GM23338 (cell line): ENCODE measurements at regions not wholly inside any gene's neighbourhood (a gene's known extent, or its start where the extent isn't known, plus 50 kb on each side); places are given as distances from the start of the nearest gene placed in this dataset.

Experiments
- ATAC-seq: fragments of 200-7000 bp; cut with Tn5 transposase; 3 replicates; pipeline ENCODE4 v1.9.1; 2020
- DNase-seq: peaks from one replicate; pipeline ENCODE4 v3.0.0-alpha.2; 2015; ENCODE audit warnings: low spot score
- H2AFZ ChIP-seq: fragments of 200-600 bp; sonication (generic); 2 replicates; pipeline ENCODE4 v1.8.0; 2016; ENCODE audit warnings: antibody characterized with exemption, mild to moderate bottlenecking, moderate library complexity
- H3F3A ChIP-seq: fragments of 200-600 bp; sonication (generic); replicated peaks from 2 replicates; pipeline ENCODE4 v1.8.0; 2017; ENCODE audit warnings: antibody characterized with exemption, mixed run types, low read depth
- H3K27ac ChIP-seq: fragments of 200-600 bp; sonication (generic); 2 replicates; pipeline ENCODE4 v1.6.1; 2016; ENCODE audit warnings: low read depth
- H3K27me3 ChIP-seq: fragments of 200-600 bp; sonication (generic); 2 replicates; pipeline ENCODE4 v1.8.0; 2016; ENCODE audit warnings: mild to moderate bottlenecking, mixed run types, moderate library complexity; ENCODE audit not compliant: insufficient read depth
- H3K36me3 ChIP-seq: fragments of 200-600 bp; sonication (generic); 2 replicates; pipeline ENCODE4 v1.8.0; 2016; ENCODE audit warnings: mild to moderate bottlenecking; ENCODE audit not compliant: insufficient read depth
- H3K4me1 ChIP-seq: fragments of 200-600 bp; sonication (generic); 2 replicates; pipeline ENCODE4 v1.8.0; 2016; ENCODE audit warnings: mild to moderate bottlenecking, moderate library complexity; ENCODE audit not compliant: insufficient read depth
- H3K4me2 ChIP-seq: fragments of 200-600 bp; sonication (generic); 2 replicates; pipeline ENCODE4 v1.7.1; 2017; ENCODE audit warnings: mixed run types
- H3K4me3 ChIP-seq: fragments of 200-600 bp; sonication (generic); 2 replicates; pipeline ENCODE4 v1.6.1; 2016; ENCODE audit warnings: mixed run types
- H3K79me2 ChIP-seq: fragments of 200-600 bp; sonication (generic); replicated peaks from 2 replicates; pipeline ENCODE4 v1.8.0; 2017; ENCODE audit warnings: mild to moderate bottlenecking; ENCODE audit not compliant: insufficient read depth
- H3K9me2 ChIP-seq: fragments of 200-600 bp; sonication (generic); 2 replicates; pipeline ENCODE4 v1.8.0; 2017; ENCODE audit not compliant: insufficient read depth
- H4K20me1 ChIP-seq: fragments of 200-600 bp; sonication (generic); replicated peaks from 2 replicates; pipeline ENCODE4 v1.8.0; 2017; ENCODE audit warnings: mild to moderate bottlenecking; ENCODE audit not compliant: insufficient read depth
- H3K27ac Mint-ChIP-seq: 2 replicates; pipeline ENCODE4 v1.8.0; 2020; ENCODE audit warnings: inconsistent platforms, mild to moderate bottlenecking, moderate library complexity, mixed read lengths
- H3K27me3 Mint-ChIP-seq: 3 replicates; pipeline ENCODE4 v1.8.0; 2022; ENCODE audit warnings: low read depth, mild to moderate bottlenecking, moderate library complexity, mixed read lengths, inconsistent platforms; ENCODE audit not compliant: insufficient read depth, poor library complexity
- H3K36me3 Mint-ChIP-seq: 3 replicates; pipeline ENCODE4 v1.8.0; 2021; ENCODE audit warnings: low read depth, mild to moderate bottlenecking, inconsistent platforms, moderate library complexity, mixed read lengths
- H3K4me1 Mint-ChIP-seq: 3 replicates; pipeline ENCODE4 v1.8.0; 2020; ENCODE audit warnings: mild to moderate bottlenecking, inconsistent platforms, mixed read lengths
- H3K4me3 Mint-ChIP-seq: 3 replicates; pipeline ENCODE4 v1.8.0; 2021; ENCODE audit warnings: moderate library complexity, mild to moderate bottlenecking, inconsistent platforms, mixed read lengths
- H3K9me3 Mint-ChIP-seq: 3 replicates; pipeline ENCODE4 v1.8.0; 2020; ENCODE audit warnings: moderate library complexity, mild to moderate bottlenecking, inconsistent platforms, mixed read lengths
- CREB1 ChIP-seq: fragments of 250-450 bp; sonication (Bioruptor Pico); IDR thresholded peaks from 2 replicates; pipeline ENCODE4 v1.5.0; 2020; ENCODE audit warnings: low read depth, mild to moderate bottlenecking, moderate library complexity
- CTCF ChIP-seq, 2 experiments: fragments of 200-600 bp in 1 of 2; sonication (generic) in 1 of 2; conservative IDR thresholded peaks; 2 replicates each; pipeline versions ENCODE4 v1.5.1 to v1.6.1; 2016 to 2017; ENCODE audit warnings: antibody characterized with exemption in 2 of 2, low read depth in 2 of 2, mild to moderate bottlenecking in 2 of 2, moderate library complexity in 1 of 2
- ETS1 ChIP-seq: IDR thresholded peaks from 2 replicates; pipeline ENCODE4 v1.6.1; 2016; ENCODE audit warnings: antibody characterized with exemption
- EZH2 ChIP-seq: fragments of 200-600 bp; sonication (generic); IDR thresholded peaks from one replicate; pipeline ENCODE4 v1.8.0; 2017; ENCODE audit warnings: antibody characterized with exemption, mild to moderate bottlenecking, low read depth; ENCODE audit not compliant: unreplicated experiment
- EZH2phosphoT487 ChIP-seq: fragments of 200-600 bp; sonication (generic); IDR thresholded peaks from one replicate; pipeline ENCODE4 v1.8.1; 2018; ENCODE audit warnings: antibody characterized with exemption; ENCODE audit not compliant: unreplicated experiment
- JUNB ChIP-seq: IDR thresholded peaks from one replicate; pipeline ENCODE4 v1.6.1; 2016; ENCODE audit warnings: antibody characterized with exemption; ENCODE audit not compliant: unreplicated experiment
- NANOG ChIP-seq: IDR thresholded peaks from 2 replicates; pipeline ENCODE4 v1.6.1; 2016; ENCODE audit warnings: antibody characterized with exemption, borderline replicate concordance
- POLR2AphosphoS5 ChIP-seq: IDR thresholded peaks from 2 replicates; pipeline ENCODE4 v1.6.1; 2016; ENCODE audit warnings: antibody characterized with exemption, low read depth
- REST ChIP-seq: IDR thresholded peaks from one replicate; pipeline ENCODE4 v1.6.1; 2018; ENCODE audit warnings: antibody characterized with exemption; ENCODE audit not compliant: unreplicated experiment
- STAT1 ChIP-seq: IDR thresholded peaks from one replicate; pipeline ENCODE4 v1.6.1; 2016; ENCODE audit warnings: antibody characterized with exemption; ENCODE audit not compliant: unreplicated experiment
- ZNF114 ChIP-seq: fragments of 250-450 bp; sonication (Bioruptor Pico); IDR thresholded peaks from 2 replicates; pipeline ENCODE4 v1.5.0; 2020; ENCODE audit warnings: mild to moderate bottlenecking, moderate library complexity
- ZNF331 ChIP-seq: fragments of 250-450 bp; sonication (Bioruptor Pico); IDR thresholded peaks from 2 replicates; pipeline ENCODE4 v1.5.0; 2020; ENCODE audit warnings: low read depth, mild to moderate bottlenecking, moderate library complexity

GRCh38 chr6:1068068-1068467 lies 243.8 kb upstream of the FOXQ1 start (continued):
- TF ChIP-seq REST (no peak), ZNF331 (CRISPR knock-in tag) (no peak), NANOG (no peak), POLR2AphosphoS5 (no peak), STAT1 (no peak), ETS1 (no peak), ZNF114 (CRISPR knock-in tag) (no peak), JUNB (no peak), CTCF (conservative IDR thresholded peaks at IDR 0.05; ENCODE audit: low read depth in 2 of 2) (no peak), EZH2 (no peak), EZH2phosphoT487 (no peak)

GRCh38 chr6:1067346-1067745 lies 244.6 kb upstream of the FOXQ1 start:
- Mint-ChIP-seq H3K9me3 (no peaks in the 10 kb centered on the region), H3K4me1 (no peaks in the 10 kb centered on the region), H3K4me3 (no peak overlapping the region), H3K27ac (no peak overlapping the region), H3K27me3 (peaks cover 5% of the 10 kb centered on the region), H3K36me3 (no peaks in the 10 kb centered on the region)
- Histone ChIP-seq H3K36me3 (no peaks in the 10 kb centered on the region), H3F3A (no peaks in the 10 kb centered on the region), H3K27me3 (no peaks in the 10 kb centered on the region), H2AFZ (no peak overlapping the region), H3K9me2 (no peaks in the 10 kb centered on the region), H3K4me1 (no peaks in the 10 kb centered on the region), H4K20me1 (no peaks in the 10 kb centered on the region), H3K4me2 (no peak overlapping the region), H3K27ac (no peak overlapping the region), H3K4me3 (no peak overlapping the region), H3K79me2 (no peaks in the 10 kb centered on the region)
- ATAC-seq (no peak), DNase-seq (no peak)
- TF ChIP-seq POLR2AphosphoS5 (no peak), NANOG (no peak), CTCF (conservative IDR thresholded peaks at IDR 0.05; ENCODE audit: low read depth in 2 of 2) (no peak), CREB1 (CRISPR knock-in tag) (no peak)
